ENCODE measurements at regions not wholly inside any gene's neighbourhood (a gene's known extent, or its start where the extent isn't known, plus 50 kb on each side); places are given as distances from the start of the nearest gene placed in this dataset.

GRCh38 chrX:69226459-69227158, 61.4 kb upstream of the PJA1 start:
- DNase-seq = no peak
- H3K4me1 ChIP-seq (ENCODE audit: control insufficient read depth in 3 of 3, insufficient read depth in 2 of 3, low read depth in 1 of 3, low read length in 2 of 3) = peaks cover 0 to 4% (median 0%) of the 10 kb centered on the region in 3 donors

DNA sequence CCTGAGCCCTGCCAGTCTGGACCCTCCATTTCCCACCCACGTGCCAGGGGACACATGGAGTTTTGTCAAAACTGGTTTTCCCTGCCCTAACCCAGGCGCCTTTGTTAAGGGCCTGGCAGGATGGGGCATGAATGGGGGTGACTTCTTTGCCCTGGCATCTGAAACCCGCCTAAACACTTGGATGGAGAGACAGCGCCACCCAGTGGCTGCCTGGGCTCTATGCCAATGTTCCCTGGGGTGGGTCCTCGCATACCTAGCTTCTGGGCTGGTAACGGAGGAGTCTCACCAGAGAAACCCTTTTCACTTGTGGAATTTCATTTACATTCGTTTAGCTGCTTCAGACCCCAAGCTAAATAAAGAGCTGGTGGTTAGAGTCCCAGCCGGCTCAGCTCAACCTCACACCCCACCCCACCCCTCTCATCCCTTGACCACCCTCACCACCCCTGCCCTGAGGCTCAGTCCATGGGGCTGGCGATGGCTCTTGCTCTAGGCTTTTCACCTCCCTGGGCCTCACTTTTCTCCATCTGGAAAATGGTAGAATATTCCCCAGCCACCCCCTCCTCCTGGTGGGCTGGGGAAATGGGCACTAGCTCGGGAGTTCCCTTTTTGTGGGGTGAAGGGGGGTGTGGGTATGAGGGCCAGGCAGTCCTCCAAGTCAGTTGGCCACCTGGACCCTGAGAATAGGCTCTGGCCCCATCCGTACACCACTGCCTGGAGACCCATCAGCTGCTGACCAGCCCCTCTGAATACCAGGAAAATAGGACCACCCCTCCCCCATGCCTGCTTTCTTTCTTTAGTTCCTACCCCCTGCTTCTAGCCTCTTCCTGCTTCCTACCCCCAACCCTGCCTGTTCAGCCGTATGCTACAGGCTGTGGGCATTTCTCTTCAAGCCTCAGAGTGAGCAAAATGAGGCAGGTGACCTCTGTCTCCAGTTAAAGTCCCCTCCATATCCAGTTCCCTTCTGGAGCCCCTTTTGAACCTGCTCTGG, 57.1 kb upstream of the PJA1 start:
- DNase-seq (peak; percentile 51 to 72), FAIRE-seq (no peak)
- 16 to 18% (median 16%) methylated on average over 12 of the region's 12 CpGs for WGBS, 3 donors
- no peaks in the 10 kb centered on the region for H3K27me3 ChIP-seq (ENCODE audit: control insufficient read depth in 3 of 3, insufficient read depth in 3 of 3, low read length in 3 of 3)
- no peaks in the 10 kb centered on the region for H3K36me3 ChIP-seq (ENCODE audit: control insufficient read depth in 3 of 3, insufficient read depth in 2 of 3, low read depth in 1 of 3, low read length in 3 of 3)
- peaks cover 0 to 5% (median 0%) of the 10 kb centered on the region in 3 donors for H3K4me1 ChIP-seq (ENCODE audit: control insufficient read depth in 3 of 3, insufficient read depth in 2 of 3, low read depth in 1 of 3, low read length in 2 of 3)
- no peak overlapping the region for H3K27ac ChIP-seq (ENCODE audit: low read depth in 1 of 3, low read length in 2 of 3)
- no peak overlapping the region for H3K4me3 ChIP-seq (ENCODE audit: low read depth in 1 of 3, low read length in 3 of 3)
- no peaks in the 10 kb centered on the region for H3K9me3 ChIP-seq (ENCODE audit: control insufficient read depth in 2 of 2, insufficient read depth in 1 of 2, low read depth in 1 of 2, low read length in 1 of 2)

More at GRCh38 chrX:69226459-69227158, 61.4 kb upstream of the PJA1 start:
- 60 to 77% (median 74%) methylated on average over 8 to 9 of the region's 9 CpGs for WGBS, 3 donors
- H3K4me3 ChIP-seq (ENCODE audit: low read depth in 1 of 3, low read length in 3 of 3) = no peak overlapping the region
- no peaks in the 10 kb centered on the region for H3K9me3 ChIP-seq (ENCODE audit: control insufficient read depth in 2 of 2, insufficient read depth in 1 of 2, low read depth in 1 of 2, low read length in 1 of 2)
- H3K36me3 ChIP-seq (ENCODE audit: control insufficient read depth in 3 of 3, insufficient read depth in 2 of 3, low read depth in 1 of 3, low read length in 3 of 3) = no peaks in the 10 kb centered on the region
- H3K27me3 ChIP-seq (ENCODE audit: control insufficient read depth in 3 of 3, insufficient read depth in 3 of 3, low read length in 3 of 3) = no peaks in the 10 kb centered on the region
- FAIRE-seq = no peak
- no peak overlapping the region for H3K27ac ChIP-seq (ENCODE audit: low read depth in 1 of 3, low read length in 2 of 3)

DNA sequence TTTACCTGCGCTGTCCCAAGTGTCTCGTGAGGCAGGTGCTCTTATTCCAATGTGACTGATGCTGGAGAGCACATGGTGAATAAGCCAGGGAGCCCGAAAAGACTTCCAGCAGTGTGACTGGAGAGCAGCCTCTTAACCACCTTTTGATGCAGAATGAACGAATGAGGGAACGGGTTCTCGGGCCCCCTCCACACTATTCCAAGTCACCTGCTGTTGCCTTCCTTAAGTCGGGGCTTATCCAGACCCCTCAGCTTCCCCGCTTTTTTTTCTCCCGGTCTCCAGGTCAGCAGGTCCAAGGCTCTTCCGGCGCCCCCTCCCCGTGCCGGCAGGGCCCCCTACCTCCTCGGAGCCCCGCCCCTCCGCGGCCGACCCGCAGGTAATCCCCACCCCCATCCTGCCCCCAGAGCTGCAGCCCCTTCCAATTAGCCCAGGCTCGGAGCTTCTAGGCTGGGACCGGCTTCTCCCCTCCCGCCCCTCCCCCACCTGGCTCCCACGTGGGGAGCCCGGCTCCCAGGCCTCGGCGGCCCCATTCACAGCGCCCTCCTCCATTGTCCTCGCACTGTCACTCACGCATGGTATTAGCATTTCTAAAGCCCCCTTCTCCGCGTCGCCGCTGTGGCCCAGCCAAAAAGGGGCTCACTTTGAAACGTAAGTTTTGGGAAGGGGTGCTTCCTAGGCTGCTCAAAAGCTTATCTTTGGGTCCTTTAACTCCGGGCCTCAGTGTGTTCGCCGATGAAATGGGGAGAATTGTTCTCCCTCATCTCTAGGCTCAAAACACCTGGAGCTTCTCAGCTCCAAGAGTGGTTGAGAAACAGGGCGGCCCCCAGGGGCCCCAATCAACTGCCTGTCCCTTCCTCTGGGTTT, 56.2 kb upstream of the PJA1 start:
- no peak overlapping the region for H3K4me3 ChIP-seq (ENCODE audit: low read depth in 1 of 3, low read length in 3 of 3)
- H3K9me3 ChIP-seq (ENCODE audit: control insufficient read depth in 2 of 2, insufficient read depth in 1 of 2, low read depth in 1 of 2, low read length in 1 of 2) = no peaks in the 10 kb centered on the region
- H3K36me3 ChIP-seq (ENCODE audit: control insufficient read depth in 3 of 3, insufficient read depth in 2 of 3, low read depth in 1 of 3, low read length in 3 of 3) = no peaks in the 10 kb centered on the region
- H3K4me1 ChIP-seq (ENCODE audit: control insufficient read depth in 3 of 3, insufficient read depth in 2 of 3, low read depth in 1 of 3, low read length in 2 of 3) = peaks cover 0 to 5% (median 0%) of the 10 kb centered on the region in 3 donors
- DNase-seq = no peak
- 26 to 52% (median 46%) methylated on average over 20 to 38 of the region's 38 CpGs for WGBS, 3 donors
- H3K27me3 ChIP-seq (ENCODE audit: control insufficient read depth in 3 of 3, insufficient read depth in 3 of 3, low read length in 3 of 3) = no peaks in the 10 kb centered on the region
- FAIRE-seq = no peak
- H3K27ac ChIP-seq (ENCODE audit: low read depth in 1 of 3, low read length in 2 of 3) = no peak overlapping the region

GRCh38 chrX:69218407-69218997, 53.2 kb upstream of the PJA1 start:
- 61 to 85% (median 82%) methylated on average over 1 to 2 of the region's 2 CpGs for WGBS, 3 donors
- H3K27ac ChIP-seq (ENCODE audit: low read depth in 1 of 3, low read length in 2 of 3) = no peak overlapping the region
- no peaks in the 10 kb centered on the region for H3K36me3 ChIP-seq (ENCODE audit: control insufficient read depth in 3 of 3, insufficient read depth in 2 of 3, low read depth in 1 of 3, low read length in 3 of 3)
- peaks cover 0 to 5% (median 0%) of the 10 kb centered on the region in 3 donors for H3K4me1 ChIP-seq (ENCODE audit: control insufficient read depth in 3 of 3, insufficient read depth in 2 of 3, low read depth in 1 of 3, low read length in 2 of 3)
- DNase-seq = no peak
- H3K27me3 ChIP-seq (ENCODE audit: control insufficient read depth in 3 of 3, insufficient read depth in 3 of 3, low read length in 3 of 3) = no peaks in the 10 kb centered on the region
- H3K9me3 ChIP-seq (ENCODE audit: control insufficient read depth in 2 of 2, insufficient read depth in 1 of 2, low read depth in 1 of 2, low read length in 1 of 2) = no peaks in the 10 kb centered on the region
- no peak for FAIRE-seq
- no peak overlapping the region for H3K4me3 ChIP-seq (ENCODE audit: low read depth in 1 of 3, low read length in 3 of 3)

GRCh38 chrX:69216911-69217310, 51.7 kb upstream of the PJA1 start:
- Histone ChIP-seq H3K4me3 (ENCODE audit: low read depth in 1 of 3, low read length in 3 of 3) (no peak overlapping the region), H3K4me1 (ENCODE audit: control insufficient read depth in 3 of 3, insufficient read depth in 2 of 3, low read depth in 1 of 3, low read length in 2 of 3) (peaks cover 0 to 4% (median 0%) of the 10 kb centered on the region in 3 donors), H3K27me3 (ENCODE audit: control insufficient read depth in 3 of 3, insufficient read depth in 3 of 3, low read length in 3 of 3) (no peaks in the 10 kb centered on the region), H3K9me3 (ENCODE audit: control insufficient read depth in 2 of 2, insufficient read depth in 1 of 2, low read depth in 1 of 2, low read length in 1 of 2) (no peaks in the 10 kb centered on the region), H3K36me3 (ENCODE audit: control insufficient read depth in 3 of 3, insufficient read depth in 2 of 3, low read depth in 1 of 3, low read length in 3 of 3) (no peaks in the 10 kb centered on the region), H3K27ac (ENCODE audit: low read depth in 1 of 3, low read length in 2 of 3) (no peak overlapping the region)
- DNase-seq (no peak), FAIRE-seq (no peak)
- 63 to 83% (median 75%) methylated on average over 5 of the region's 5 CpGs for WGBS, 3 donors

- no peak for FAIRE-seq
- no peak overlapping the region for H3K27ac ChIP-seq (ENCODE audit: low read depth in 1 of 3, low read length in 2 of 3)
- H3K4me1 ChIP-seq (ENCODE audit: control insufficient read depth in 3 of 3, insufficient read depth in 2 of 3, low read depth in 1 of 3, low read length in 2 of 3) = no peaks in the 10 kb centered on the region
- 6 to 45% (median 18%) methylated on average over 1 of the region's 1 CpG for WGBS, 3 donors
- no peaks in the 10 kb centered on the region for H3K36me3 ChIP-seq (ENCODE audit: control insufficient read depth in 3 of 3, insufficient read depth in 2 of 3, low read depth in 1 of 3, low read length in 3 of 3)
- no peak overlapping the region for H3K4me3 ChIP-seq (ENCODE audit: low read depth in 1 of 3, low read length in 3 of 3)
- H3K9me3 ChIP-seq (ENCODE audit: control insufficient read depth in 2 of 2, insufficient read depth in 1 of 2, low read depth in 1 of 2, low read length in 1 of 2) = no peaks in the 10 kb centered on the region
- DNase-seq = no peak
- H3K27me3 ChIP-seq (ENCODE audit: control insufficient read depth in 3 of 3, insufficient read depth in 3 of 3, low read length in 3 of 3) = no peaks in the 10 kb centered on the region
Measured at GRCh38 chrX:69216446-69216845, 51.2 kb upstream of the PJA1 start.

DNA sequence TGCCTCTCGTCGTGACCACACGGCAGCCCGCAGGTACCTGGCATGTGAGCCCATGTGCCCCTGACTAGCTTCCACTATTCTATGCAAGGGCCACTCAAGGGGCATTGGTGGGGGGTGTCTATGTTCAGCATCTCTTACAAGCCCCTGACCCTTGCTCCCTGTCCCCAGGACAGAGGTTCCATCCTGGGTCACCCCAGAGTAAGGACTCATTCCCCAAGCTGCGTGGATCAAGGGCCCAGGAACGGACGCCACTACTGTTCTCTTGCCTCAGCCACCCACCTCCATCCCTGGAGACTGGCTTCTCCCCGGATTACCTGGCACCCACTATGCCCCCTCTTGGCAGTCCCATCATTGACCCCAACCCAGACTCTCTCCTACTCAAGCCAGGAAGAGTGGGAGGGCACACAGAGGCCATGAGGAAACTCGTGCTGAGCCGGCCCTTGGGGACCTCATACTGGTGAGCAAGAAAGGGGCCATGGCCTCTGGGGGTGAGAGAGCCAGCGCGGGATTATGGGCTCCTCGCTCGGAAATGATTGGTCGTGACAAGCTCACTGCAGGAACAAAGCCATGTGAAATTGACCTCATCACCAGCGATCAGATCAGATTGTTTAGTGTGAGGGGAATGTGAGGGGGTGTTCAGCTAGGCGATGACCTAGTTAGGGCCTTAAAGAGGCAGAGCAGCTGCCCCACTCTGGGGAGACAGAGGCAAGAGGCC, 50.1 kb upstream of the PJA1 start:
- FAIRE-seq (no peak), DNase-seq (no peak)
- Histone ChIP-seq H3K4me1 (ENCODE audit: control insufficient read depth in 3 of 3, insufficient read depth in 2 of 3, low read depth in 1 of 3, low read length in 2 of 3) (no peaks in the 10 kb centered on the region), H3K9me3 (ENCODE audit: control insufficient read depth in 2 of 2, insufficient read depth in 1 of 2, low read depth in 1 of 2, low read length in 1 of 2) (no peaks in the 10 kb centered on the region), H3K27ac (ENCODE audit: low read depth in 1 of 3, low read length in 2 of 3) (no peak overlapping the region), H3K27me3 (ENCODE audit: control insufficient read depth in 3 of 3, insufficient read depth in 3 of 3, low read length in 3 of 3) (no peaks in the 10 kb centered on the region), H3K36me3 (ENCODE audit: control insufficient read depth in 3 of 3, insufficient read depth in 2 of 3, low read depth in 1 of 3, low read length in 3 of 3) (no peaks in the 10 kb centered on the region), H3K4me3 (ENCODE audit: low read depth in 1 of 3, low read length in 3 of 3) (no peak overlapping the region)
- 76 to 84% (median 82%) methylated on average over 17 of the region's 17 CpGs for WGBS, 3 donors
